HG02759 (cell line): ENCODE measurements at regions not wholly inside any gene's neighbourhood (a gene's known extent, or its start where the extent isn't known, plus 50 kb on each side); places are given as distances from the start of the nearest gene placed in this dataset.
"Not testable (repeated sequence)": the region's sequence is repeated elsewhere in the genome, so short reads cannot be mapped to it uniquely, and the experiment has no call there.

Source experiments
- ATAC-seq: cut with Tn5 transposase; IDR thresholded peaks from one replicate; pipeline ENCODE4 v1.9.1; 2021; ENCODE audit warnings: mild to moderate bottlenecking, moderate library complexity; ENCODE audit not compliant: unreplicated experiment

DNA sequence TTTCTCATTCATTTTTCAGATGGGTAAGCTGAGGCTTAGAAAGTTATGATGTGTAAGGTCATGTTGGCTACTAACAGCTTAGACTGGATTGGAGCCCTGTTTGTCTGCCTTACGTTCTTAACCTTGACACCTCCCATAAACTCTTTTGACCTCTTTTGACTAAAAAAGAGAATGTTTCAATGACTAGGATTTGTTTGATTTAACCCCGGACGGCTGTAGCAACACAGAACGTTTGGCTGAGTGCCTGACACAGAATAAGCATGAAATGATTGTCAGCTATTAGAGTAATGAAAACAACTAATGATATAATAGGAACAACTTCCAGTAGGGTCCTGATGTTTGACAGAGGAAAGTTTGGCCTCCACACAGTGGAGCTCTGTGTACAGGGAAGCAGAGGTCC is 83.3 kb upstream of the PDZD8 start:
- no peak for ATAC-seq

DNA sequence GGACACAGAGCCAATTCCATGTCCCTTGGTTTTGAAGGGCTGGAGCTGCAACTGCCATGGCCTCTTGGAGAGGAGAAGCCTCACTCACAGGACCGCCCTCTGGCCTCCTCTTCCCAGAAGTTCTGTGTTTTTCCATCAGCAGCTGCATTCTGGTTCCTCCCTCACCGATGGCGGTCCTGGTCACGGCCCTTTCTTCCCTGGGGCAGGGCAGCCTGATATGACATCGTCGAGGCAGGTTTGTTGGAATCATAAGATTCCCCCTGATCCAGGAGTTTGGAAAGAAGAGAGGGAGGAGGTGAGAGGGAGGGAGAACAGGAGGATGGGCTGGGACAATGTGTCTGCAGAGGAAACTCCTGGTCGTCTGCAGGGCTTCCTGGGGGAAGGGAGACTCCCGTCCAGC is 82.7 kb upstream of the PDZD8 start:
- no peak for ATAC-seq

DNA sequence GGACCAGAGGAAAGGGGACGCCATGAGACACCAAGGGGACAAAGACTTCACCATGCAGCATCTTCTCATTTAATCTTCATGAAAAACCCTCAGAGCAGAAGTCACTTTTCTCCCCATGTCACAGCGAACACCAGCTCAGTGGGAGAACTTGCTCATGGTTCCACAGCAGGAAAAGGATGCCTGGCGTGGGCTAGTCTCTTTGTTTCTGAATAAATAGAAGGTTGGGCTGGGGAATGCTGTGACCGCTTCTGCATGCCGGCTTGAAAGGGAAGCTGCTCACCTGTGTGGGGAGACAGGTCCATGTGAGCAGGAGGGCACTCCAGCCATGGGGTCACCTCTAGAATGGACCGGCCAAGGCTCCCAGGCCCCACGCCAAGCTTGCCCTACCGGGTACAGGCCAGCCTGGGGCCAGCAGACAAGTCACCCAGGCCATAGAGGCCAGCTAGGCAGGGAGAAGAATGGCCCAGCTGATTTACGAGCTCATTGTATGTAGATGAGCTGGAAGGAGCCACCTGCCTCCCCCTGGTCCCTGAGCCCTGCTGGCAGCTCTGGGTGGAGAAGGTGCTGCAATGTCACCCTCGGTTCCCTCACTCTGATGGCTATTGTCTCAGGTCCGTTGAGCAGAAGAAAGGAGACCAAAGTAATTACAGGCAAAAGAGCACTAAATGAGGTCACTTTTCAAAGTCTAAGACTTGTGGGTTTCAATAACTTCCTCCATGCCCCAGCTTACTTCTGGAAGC is 82.0 kb upstream of the PDZD8 start:
- no peak for ATAC-seq

DNA sequence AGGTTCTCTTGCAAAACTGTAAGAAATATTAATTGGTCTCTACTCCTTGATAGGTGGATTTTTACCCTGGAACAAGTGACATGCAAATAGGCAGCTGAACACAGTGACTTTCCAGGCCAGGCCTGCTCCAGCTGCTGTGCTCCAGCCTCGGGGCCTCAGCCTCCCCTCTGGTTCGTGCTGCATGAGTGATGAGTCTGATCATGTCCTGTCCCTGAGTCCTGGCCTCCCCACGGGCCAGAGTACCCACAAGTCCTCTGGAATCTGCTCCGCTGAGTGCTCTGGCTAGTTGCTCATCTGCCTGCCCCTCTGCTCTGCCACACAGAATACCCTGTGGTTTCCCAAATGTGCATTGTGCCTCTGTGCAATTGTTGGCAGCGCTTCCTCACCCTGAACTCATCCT is 80.1 kb upstream of the PDZD8 start:
- ATAC-seq: no peak

DNA sequence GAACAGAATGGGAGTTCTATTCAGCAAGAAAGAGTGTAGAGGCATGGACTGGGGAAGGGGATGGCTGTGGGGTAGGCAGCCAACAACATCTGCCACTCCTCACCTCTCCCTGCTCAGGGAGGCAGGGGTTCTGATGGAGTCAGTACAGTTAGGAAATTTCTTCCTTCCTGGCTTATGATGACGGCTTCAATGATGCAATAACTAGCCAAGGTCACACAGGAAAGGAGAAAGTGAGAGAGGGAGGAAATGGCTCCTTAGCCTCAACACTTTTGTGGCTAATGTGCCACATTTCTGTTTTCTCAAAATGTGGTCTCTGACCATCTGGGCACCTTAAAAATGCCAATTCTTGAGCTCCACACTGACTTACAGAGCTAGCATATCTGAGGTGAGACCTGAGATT is 79.3 kb upstream of the PDZD8 start:
- ATAC-seq: no peak

DNA sequence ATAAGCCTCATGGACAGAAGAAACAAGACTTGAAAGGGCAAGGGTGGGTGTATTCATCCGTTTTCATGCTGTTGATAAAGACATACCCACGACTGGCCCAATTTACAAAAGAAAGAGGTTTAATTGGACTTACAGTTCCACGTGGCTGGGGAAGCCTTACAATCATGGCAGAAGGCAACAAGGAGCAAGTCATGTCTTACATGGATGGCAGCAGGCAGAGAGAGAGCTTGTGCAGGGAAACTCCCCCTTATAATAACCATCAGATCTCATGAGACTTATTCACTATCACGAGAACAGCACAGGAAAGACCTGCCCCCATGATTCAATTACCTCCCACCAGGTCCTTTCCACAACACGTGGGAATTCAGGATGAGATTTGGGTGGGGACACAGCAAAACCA is 78.2 kb upstream of the PDZD8 start:
- ATAC-seq: not testable (repeated sequence)

DNA sequence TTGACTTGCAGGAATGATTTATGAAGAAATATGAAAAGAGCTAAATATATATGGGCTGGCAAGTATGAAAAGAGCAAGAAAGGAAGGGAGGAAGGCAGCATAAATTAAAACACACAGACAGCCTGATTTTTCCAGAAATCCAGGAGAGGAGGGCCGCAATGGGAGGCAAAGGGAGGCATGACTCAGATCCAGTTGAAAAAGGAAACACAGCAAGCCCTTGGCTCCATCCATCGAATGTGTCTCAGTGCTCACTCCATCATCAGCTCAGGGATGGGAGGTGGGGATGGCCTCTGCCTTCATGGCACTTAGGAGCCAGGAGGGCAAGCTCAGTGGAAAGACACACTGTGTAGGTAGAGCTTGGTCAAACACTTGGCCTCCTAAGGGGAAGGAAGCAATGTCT is 75.7 kb upstream of the PDZD8 start:
- ATAC-seq: no peak

DNA sequence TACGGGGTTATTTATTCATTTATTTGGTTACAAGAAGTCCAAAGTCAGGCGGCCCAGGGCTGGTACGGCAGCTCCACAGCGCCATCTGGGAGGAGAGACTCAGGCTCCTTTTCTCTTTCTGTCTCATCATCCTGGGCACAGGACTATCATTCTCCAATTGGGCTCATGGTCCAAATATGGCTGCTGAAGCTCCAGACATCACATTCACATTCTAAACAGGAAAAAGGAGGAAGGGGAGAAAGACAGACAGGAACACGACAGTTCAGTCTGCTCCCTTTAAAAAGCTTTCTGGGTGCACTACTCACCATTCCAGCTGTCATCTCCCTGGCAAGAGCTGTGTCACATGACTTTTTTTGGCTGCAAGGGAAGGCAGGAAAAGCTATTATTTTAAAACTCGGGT is 74.4 kb upstream of the PDZD8 start:
- no peak for ATAC-seq

DNA sequence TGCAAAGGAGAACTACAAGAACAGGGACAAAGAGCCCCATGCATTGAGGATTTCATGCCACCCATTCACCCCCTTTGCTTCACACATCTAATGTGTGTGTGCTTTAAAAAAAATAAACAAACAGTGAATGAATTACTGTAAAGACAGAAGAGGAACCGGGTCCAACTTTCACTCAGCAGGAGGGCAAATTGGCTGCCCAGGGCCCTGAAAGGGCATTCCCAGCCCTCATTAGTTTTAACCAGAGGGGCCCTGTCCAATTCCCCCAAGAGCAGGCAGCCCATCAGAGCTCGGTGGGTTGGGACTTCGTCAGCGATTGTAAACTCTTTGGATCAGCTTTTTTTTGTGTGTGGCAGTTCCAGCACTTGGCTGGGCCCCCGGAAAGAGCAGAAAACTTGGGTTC is 73.6 kb upstream of the PDZD8 start:
- no peak for ATAC-seq

DNA sequence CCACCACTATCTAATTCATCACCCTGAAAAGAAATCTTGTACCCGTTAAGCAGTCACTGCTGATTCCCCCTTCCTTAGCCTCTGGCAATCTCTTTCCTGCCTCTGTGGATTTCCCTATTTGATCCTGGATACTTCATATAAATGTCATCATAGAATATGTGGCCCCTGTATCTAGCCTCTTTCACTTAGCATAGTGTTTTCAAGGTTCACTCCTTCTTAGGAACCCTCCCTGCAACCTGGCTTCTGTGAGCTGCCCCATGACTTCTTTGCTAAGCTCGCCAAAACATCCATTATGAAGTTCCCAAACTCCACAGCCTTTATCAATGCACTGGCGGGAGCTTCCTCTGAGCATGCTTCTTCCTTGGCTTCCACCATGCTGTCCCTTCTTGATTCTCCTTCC is 70.8 kb upstream of the PDZD8 start:
- ATAC-seq: no peak

DNA sequence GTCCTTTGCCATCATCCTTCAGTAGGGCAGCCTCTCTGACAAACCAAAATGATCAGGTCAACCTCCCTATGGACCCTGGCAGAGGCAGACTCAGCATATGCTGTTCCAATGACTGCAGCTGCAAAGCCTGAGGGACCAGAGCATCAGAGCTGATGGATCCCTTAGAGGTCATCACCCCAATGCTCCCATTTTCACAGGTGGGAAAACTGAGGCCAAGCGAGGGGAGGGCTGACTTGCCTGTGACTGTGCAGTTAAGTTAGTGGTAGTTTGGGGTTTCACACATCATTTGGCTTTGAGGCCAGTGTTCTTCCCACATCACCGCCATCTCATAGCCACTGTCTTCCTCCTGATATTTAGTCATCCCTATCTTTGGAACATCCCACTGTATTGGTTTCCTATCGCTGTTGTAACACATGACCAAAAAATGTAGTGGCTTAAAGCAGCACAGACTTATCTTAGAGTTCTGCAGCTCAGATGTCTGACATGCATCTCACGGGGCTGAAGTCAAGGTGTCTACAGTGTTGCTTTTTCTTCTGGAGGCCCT is 69.3 kb upstream of the PDZD8 start:
- ATAC-seq: no peak

DNA sequence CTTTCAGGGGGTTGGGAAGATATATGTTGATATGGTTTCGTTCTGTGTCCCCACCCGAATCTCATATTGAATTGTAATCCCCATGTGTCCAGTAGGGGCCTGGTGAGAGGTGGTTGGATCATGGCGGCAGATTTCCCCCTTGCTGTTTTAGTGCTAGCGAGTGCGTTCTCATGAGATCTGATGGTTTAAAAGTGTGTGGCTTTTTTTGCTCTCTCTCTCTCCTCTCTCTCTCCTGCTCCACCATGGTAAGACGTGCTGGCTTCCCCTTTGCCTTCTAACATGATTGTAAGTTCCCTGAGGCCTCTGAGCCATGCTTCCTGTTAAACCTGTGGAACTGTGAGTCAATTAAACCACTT is 68.4 kb upstream of the PDZD8 start:
- no peak for ATAC-seq

DNA sequence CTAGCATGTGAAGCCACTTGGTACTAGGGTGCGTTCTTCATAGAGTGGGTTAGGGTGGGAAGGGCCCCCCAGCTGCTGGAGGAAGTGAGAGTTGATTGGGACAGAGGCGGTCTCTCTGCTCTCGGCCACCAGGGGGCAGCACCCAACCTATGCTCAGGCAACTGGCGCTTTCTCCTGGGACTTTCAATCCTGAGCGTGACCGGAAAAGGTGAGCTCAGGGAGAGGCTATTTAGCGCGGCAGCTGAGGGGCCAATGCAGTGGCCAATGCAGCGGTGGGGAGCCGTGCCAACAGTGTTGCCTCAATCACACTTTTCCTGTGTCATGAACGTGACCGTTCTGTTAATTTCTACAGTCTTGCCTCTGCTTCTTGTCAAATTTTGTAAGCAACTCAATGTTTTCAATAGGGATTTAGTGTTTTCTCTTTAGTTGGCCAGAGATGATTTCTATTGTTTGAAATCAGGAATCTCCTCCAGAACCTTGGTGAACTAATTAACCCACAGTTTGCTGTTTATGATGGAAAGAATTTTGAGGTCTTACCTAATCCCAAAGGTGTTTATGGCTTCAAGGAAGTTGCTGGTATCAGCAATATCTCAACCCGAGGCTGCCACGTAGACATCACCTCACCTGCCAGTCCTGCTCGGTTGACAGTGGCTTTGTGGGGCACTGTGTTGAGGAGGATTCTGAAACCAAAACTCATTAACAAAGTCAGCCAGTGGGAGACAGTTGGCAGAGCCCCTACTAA is 67.9 kb upstream of the PDZD8 start:
- peak; percentile 82 for ATAC-seq

DNA sequence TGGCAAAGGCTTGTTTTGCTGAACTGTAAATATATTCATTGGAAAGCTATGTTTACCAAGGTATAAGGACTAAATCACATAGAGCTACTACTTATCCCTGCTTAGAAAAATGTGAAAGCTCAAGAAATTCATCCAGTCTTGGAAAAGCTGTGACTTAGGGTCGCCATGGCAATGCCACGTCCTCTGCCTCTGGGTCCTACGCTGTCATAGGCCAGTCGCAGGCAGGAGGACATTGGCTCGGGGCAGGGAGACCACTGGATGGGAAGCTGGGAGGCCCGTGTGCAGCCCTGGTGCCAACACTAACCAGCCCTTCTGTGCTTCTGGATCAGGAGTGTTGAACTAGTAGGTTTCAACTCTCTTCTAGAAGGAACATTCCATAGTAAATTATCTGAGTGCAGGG is 67.3 kb upstream of the PDZD8 start:
- peak; percentile 22 for ATAC-seq

DNA sequence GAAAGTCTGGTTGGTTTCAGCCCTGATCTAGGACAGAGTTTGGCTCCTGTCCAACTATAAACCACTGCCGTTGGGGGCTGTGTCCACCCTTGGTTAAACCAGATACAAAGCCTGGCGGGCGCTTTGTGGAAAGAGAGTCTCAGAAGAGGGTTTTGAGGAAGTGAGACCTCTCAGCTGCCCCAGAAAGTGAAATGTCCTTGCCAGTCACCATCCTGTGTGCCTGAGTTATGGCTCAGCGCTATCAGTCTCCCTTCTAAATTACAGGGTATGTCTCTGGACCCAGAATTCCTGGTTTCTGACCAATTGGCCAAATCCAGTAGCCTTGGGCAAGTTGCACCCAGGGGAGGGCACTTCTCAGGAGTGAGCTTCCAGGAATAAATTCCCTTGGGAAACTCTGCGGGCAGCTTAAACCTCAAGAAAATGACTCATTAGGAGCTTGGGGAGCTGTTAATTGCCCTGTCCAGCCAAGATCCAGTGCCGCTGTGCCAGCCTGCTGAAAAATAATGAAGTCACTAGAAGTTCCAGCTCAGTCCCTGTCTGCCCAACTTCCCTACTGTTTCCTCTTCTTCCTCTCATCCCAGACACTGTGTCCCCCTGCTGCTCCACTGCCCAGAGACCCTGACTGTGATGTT is 66.7 kb upstream of the PDZD8 start:
- peak; percentile 62 for ATAC-seq

DNA sequence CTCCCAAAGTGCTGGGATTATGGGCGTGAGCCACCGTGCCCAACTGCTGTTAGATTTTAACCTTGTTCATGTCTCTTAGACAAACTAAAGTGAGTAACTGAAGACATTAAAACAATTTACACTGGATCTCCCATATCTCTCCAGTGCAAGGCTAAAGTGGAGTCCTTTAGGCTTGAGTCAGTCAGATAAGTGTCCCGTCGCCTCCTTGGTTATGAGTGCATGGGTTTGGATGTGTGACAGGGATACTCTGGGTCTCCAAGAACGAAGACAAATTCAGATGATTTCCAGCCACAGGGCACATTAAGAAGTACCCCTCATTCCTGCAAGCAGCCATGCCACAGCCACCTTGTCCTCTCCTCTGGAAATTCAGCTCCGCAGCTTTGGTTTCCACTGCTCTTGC is 66.1 kb upstream of the PDZD8 start:
- ATAC-seq: no peak

DNA sequence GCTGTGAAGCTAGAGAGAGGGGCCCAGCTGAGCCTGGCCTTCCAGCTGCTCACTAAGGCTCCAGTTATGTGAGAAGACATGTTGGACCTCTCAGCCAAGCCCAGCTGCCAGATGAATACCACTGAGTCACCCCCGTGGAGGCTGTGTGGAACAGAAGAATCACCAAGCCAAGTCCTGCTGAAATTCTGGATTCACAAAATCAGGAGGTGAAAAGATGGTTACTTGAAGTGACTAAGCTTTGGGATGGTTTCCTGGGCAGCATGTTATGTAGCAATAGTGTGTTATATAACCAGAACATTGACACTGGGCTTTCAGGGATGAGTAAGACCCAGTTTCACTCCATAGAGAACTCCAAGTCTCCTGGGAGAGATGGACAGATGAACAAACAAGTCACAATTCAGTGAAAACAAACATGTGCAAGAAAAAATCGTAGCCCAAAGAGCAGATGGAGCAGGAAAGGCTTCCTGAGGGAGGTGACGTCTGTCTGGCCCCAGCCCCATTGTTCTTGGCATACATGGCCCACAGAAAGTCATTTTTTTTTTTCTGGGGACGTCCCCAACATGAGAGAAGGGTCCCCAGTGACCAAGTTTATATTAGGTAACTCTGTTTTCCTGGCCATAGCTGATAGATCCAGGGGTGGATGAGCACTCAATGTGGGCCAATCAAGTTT is 64.1 kb upstream of the PDZD8 start:
- no peak for ATAC-seq

DNA sequence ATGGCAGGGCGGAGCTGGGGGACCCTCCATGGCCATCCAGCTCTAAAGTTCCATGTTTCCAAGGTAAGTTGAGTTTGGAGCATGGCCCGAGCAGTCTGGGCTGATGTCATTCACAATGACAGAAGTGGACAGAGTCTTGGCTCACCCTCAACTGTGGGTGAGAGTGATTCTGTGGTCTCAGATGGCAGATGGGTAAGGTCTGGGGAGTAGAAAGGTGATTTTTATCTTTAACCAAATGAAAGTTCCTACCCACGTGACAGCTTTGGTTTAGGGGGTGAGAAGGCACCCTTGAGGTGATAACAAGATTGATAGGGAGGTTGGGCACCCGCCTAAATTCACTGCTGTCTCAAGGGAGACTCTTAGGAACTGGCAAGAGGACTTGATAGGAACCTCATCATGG is 57.6 kb upstream of the PDZD8 start:
- ATAC-seq: no peak

DNA sequence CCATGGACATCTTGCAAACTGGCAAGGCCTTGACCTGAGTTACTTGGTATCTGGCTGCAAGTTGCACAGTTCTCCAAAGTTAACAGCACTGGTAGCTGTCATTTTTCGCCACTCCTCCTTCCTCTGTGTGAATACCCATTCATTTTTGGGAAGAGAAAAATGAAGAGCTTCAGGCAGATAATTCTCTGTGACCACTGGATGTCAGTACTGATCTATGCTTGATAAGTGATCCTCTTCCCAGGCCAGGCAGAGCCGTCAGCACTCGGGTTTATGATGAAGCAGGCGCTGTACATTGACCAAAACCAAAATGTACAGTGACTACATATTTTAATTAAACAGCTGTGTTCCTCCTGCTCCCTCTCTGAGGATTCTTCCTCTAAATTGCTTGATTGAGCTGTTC is 55.9 kb upstream of the PDZD8 start:
- no peak for ATAC-seq

DNA sequence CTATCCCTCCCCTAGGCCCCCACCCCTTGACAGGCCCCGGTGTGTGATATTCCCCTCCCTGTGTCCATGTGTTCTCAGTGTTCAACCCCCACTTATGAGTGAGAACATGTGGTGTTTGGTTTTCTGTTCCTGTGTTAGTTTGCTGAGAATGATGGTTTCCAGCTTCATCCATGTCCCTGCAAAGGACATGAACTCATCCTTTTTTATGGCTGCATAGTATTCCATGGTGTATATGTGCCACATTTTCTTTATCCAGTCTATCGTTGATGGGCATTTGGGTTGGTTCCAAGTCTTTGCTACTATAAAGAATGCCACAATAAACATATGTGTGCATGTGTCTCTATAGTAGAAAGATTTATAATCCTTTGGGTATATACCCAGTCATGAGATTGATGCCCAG is 55.3 kb upstream of the PDZD8 start:
- not testable (repeated sequence) for ATAC-seq

DNA sequence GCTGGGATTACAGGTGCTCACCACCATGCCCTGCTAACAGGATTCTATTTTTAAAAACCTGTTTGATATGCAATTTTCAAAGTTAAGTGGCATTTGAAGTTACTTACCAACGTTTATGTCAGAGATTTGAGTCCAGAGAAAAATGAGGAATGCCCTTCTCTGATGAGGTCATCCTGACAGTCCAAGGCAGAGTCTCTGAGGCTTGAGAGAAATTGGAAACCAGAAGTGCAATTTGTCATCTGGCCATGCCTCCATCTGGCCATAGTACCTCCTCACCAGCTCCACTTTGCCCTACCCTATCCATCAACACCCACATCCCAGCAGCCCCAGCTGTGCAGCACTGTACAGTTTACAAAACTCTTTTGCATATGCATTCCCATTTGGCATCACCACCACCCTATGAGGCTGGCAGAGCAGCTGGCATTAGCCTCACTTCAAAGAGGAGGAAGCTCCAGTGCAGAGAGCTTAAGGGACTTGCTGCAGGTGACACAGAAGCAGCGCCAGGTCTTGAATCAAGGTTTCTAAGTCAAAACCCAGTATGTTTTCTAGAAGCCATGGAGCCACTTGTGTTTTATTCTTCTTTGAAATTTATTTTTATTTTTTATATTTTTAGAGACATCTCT is 54.5 kb upstream of the PDZD8 start:
- ATAC-seq: no peak
